ENCODE measurements at regions not wholly inside any gene's neighbourhood (a gene's known extent, or its start where the extent isn't known, plus 50 kb on each side); places are given as distances from the start of the nearest gene placed in this dataset.
A peak's percentile ranks its signal among the peaks of the same experiment; 100 is the strongest.

DNA sequence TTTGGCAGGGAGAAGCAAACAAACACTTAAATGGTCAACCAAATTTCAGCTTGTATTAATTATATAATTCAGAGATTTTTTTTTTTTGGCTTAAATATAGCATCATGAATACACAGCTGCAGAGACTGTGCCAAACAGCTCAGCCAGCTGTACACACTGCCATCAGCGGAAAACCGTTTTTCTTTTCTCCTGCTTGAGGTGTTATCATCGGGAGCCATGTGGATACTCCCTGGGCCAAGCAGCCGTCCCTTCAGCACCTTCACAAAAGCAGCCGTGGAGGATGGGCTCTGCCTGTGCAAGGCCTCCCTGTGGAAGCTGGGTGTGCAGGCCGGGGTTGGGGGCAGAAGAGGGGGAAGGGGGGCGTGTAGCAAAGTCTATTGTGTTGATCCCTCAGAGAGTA is 85.0 kb downstream of the NUF2 start:
- no peak for DNase-seq (ENCODE audit: low read depth in 2 of 2)

DNA sequence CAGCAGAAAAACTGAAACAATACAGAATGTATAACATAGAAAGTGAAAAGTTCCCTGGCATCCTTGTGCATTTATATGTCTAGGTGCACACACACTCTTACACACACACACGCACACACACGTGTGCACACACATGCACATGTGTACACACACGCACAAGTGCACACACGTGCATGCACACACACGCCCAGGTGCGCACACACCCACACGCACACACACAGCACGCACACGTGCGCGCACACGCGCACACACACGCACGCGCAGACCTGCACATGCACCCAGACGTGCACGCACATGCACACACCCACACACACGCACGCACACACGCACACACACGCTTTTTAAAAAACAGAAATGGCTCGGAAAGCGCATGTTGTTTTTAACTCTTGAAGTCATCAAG is 86.5 kb downstream of the NUF2 start:
- no peak for DNase-seq (ENCODE audit: low read depth in 2 of 2)

DNA sequence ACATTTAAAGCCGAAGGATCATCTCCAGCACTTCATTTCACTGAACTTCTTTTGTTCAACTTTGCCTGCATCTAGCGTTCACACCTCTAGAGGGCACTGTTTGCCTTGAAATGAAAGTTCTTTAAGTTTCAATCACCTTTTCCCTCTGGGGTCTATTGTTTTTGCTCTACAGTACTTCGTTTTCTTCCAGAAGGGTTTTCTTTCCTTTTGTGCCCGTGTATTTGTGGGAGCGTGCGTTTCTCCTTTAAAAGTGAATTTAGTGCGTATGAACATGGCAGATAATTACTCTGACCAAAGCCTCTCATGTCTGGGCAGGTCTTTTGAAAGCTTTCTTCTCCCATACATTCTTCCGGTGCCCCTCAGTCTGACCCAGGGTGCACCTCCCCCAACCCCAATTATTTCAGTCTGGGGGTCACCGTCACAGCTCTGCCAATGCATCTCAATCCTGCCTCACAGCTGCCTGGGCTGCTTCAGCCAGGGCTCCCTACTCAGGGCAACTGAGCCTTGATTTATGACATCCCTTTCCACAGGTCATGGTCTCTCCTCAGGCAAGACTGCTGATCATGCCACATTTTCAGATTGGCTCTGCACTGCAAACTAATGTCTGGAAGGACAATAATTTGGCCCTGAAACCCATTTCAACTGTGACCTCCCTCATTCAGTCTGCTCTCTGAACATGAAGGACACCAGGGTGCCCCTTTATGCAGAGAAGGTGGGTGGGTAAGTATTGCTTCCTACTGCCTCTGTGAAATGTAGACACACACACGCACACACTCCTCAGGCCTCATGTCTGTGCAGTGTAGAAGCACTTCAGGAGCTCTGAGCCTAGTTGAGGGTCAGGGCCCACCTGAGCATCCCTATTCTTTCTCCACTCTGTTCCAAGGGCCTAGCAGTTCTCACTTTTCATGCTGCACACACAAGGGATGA is 88.6 kb downstream of the NUF2 start:
- peak in 1 of 2 donors; percentile 4 for DNase-seq (ENCODE audit: low read depth in 2 of 2)

DNA sequence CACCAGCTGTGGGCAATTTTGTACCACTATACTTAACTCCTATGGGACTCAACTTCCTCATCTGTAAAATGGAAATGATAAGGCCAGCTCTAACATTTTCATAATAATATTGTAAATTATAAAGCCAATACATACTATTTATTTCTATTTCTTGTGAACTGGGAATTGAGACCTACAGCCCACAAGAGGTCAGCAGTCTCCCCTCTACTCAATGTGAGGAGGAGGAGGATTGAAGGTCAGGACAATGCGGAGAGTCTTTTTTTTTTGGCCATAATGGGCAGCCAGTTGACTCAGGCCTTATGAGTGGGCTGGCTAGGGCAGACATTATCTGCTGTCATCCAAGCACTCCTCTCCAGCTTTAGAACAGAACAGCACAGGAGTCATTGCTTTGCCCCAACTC is 90.5 kb downstream of the NUF2 start:
- DNase-seq (ENCODE audit: low read depth in 2 of 2) = no peak

DNA sequence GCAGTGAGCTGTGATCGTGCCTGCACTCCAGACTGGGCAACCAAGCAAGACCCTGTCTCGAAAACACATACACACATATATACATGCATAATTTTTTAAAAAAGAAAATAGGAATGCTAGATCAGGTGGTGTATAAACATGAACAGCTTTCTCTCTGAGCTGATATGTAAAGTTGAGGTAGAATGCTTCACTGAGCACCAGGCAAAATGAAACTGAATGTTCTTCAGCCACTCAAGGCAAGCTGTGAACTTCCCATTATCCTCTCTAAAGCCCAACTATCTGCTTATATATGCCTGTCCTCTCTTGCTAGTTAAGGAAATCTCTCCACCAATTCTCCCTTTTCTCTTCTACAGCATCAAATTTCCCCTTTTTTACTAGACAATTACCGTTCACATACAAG is 93.0 kb downstream of the NUF2 start:
- DNase-seq (ENCODE audit: low read depth in 2 of 2) = no peak

DNA sequence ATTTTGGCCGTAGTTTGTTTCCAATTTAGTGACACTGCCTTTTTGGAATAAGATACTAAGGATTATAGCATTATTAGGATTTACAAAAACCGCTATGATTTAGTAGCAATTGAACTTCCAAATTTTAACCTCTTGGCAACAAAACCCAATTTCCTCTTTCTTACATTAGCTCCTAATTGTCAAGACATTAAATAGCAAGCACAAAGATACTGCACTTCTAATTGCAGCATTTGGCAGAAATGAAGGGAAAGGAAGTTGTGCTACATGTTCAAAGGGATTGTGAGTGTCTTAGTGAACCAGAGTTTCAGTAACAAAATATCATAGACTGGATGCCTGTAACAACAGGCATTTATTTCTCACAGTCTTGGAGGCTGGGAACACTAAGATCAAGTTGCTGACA is 99.9 kb downstream of the NUF2 start:
- DNase-seq (ENCODE audit: low read depth in 2 of 2) = no peak

DNA sequence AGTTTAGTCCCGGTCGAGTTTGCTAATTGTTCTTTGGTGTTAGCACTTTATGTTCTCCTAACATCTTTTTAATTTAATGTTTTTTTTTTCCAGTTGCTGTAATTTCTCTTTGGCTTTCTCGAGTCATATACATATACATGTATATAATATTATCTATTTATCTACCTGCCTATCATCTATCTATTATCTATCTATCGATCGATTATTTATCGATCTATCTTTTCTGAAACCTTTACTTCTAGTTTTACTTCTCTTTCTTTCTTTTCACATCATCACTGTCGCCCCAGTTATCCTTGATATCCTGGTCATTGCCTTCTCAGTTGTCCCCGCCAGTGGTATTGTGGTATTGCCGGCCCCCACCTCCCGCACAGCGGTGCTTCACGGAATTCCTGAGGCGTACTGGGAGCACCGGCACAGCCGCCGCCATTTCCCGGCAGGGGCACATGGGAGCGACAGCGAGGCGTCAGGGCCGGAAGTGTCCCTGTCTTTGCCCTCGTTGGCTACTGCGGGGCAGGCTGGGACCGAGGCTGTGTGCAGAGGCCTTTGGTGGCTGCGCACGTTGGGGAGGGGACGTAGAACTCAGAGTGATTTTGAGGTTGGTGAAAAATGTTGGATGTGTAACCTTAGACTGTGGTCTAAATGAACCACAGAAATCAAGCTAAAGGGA is 101.1 kb downstream of the NUF2 start:
- no peak for DNase-seq (ENCODE audit: low read depth in 2 of 2)

DNA sequence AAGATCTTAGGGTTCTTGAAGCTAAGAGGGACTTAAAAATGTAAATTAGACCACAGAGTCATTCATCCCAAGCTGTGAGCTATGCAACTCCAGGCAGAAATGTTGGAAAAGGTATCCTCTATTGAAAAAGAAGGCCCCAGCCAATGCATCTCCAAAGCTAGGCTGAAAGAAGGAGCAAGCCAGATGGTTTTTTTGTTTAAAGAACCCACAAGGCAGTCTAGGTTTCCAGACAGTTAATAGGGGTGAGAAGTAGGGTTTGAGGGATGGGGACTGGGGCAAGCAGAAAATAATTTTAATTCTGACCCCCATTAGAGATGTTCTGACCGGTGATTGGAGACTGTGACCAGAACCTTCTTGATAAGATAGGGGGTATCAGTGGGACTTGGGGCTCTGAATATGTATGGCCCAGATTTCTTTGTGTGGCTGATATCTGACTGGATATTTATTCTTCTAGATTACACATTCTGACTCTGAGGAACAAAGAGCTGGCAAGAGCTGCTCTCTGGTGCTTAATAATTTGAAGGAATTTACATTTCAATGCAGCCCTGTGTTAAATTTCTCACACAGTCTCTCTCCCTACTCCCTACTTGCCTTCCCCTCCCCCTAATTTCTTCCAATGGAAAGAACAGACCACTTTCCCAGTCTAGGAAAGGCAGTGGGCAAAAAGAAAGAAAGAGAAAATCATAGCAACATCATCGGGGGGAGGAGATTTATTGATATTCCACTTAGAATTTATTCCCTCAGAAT is 104.9 kb downstream of the NUF2 start:
- DNase-seq (ENCODE audit: low read depth in 2 of 2) = no peak

DNA sequence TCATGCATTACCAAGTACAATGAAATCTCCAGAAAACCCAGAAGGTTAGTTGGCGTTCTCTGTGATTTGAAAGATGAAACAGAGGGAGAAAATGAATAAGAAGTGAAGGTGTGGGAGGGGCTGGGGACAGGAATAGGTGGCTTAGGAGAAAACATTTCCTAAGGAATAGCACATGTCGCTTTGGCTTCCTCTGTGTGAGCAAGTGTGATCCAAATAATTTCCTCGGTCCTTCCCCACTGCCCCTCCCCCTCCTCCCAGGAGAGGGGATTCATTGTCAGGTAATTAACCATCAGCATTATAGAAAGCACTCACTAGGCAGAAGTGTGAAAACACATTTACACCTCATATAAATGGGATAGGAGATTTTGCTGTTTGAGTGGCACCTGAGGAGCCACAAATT is 105.5 kb downstream of the NUF2 start:
- DNase-seq (ENCODE audit: low read depth in 2 of 2) = no peak

DNA sequence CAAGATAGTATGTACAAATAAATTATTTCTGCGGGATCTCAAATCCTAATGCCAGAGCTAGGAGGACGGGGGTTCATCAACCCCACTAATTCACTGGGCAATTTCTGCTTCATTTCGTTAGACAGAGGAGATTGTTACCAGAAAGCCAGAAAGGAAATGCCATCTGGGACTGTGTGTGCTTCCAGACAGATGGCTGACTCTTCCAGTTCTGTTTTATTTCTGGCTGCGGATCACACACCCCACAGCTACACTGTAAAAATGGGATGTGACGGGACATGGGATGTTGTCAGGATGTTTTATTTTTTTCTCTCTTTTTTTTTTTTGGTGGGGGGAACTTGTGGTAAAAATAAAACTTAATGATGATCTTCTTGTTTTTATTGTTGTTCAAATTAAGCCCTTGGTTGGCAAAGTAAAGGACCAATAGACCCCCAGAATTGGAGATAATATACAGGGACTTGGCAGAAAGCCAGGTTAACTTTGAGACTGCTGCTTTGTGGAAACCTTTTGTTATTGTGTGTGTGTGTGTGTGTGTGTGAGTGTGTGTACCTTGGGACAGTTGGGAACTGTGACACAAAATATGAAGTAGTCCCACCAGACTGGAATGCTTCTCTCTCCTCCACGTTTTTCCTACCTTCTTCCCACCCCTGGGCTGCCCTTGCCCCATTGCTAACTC is 114.5 kb downstream of the NUF2 start:
- DNase-seq (ENCODE audit: low read depth in 2 of 2) = no peak

DNA sequence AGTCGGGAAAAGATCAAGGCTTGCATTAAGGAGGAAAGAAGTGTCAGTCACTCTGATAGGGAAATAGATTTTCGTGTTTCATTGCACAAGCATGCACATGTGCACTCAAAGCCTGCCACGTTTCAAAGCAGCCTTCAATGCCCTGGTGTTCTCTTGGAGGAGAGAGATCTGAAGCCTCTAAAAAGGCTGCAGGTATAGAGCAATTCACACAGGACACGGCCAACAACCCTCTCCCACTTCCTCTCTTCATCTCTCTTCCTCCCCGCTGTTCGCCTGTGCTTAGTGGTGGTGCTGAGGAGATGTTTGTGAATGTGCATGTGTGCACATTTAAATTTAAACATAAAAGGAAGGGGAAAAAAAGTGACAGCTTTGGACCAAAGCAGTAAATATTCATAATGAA is 117.7 kb downstream of the NUF2 start:
- DNase-seq (ENCODE audit: low read depth in 2 of 2) = no peak

DNA sequence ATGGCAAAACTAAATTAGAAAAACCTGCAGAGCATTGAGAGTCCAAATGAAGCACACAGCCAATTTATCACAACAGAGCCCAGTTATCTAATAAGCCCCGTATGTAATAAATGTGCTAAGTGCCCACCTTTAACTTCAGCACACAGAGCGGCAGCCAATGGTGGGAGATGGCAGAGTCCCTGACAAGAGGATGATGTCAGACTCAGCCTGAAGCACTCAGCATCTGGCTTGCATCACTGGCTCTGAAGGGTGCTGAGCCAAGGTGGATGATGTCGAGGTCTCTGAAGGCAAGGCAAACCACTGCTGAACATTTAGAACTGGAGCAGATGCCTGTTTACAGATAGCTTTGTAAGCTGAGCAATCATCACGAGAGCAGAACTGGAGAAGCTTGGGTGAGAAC is 118.3 kb downstream of the NUF2 start:
- no peak for DNase-seq (ENCODE audit: low read depth in 2 of 2)

DNA sequence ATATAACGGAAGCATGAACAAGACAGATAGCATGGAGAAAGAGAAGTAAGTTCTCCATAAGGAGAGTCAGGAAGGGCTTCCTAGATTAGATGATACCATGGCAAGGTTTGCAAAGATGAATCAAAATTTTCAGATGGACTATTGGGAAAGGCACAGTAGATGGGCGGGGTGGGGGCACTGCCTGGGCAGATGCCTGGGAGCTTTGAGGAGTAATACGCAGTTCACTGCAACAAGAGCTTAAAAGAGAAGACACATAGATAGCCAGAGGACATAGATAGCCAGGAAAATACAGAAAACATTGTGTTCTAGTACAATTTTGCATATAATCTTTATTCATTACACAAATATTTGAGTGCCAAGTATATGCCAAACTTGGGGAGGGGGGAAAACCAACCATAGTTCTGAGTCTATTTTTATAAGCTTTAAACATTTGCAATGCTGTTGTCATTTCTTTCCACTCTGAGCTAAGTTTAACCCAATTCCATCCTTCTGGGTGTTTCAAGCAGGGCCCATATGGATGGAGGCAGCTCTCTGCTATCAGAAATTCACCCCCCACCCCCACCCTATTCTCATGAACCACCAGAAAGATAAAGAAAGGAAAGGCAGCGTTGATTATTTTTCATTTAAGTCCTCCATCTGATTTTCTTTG is 120.6 kb downstream of the NUF2 start:
- no peak for DNase-seq (ENCODE audit: low read depth in 2 of 2)

DNA sequence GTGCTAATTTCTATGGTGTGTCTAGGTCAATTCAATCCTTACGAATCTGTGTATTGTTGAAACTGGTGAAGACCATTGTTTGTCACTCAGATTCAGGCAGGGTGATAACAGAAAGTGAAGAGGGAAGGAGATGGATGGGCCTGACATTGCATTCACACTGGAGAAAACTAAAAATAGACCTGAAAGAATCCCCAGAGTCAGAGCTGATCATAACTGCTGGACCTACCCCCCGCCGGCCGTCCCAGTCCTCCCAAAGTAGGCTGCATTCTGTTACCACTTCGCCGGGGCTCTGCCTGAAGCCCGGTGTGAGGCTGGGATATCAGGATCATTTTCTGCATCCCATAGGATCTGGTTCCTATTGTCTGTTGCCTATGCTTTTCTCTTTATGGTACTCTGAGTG is 121.1 kb downstream of the NUF2 start:
- no peak for DNase-seq (ENCODE audit: low read depth in 2 of 2)

DNA sequence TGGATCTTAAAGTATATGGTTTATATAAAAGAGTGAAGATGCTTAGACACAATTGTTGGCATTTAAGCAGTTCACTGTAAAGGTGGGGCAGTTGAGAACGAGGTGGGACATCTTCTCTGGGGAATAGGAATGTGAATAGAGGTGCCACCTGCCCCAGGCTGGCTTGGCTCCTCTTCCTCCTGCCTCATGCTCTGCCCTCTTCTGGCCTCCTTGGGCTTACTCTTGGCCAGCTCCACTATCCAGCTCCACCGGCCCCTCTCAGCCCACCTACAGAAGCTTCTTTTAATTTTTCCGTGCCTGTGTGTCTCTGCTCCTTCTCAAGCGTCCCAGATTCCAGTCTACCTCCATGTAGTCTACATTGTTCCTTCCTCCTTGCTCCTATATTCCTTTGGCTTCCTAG is 122.1 kb downstream of the NUF2 start:
- DNase-seq (ENCODE audit: low read depth in 2 of 2) = no peak

DNA sequence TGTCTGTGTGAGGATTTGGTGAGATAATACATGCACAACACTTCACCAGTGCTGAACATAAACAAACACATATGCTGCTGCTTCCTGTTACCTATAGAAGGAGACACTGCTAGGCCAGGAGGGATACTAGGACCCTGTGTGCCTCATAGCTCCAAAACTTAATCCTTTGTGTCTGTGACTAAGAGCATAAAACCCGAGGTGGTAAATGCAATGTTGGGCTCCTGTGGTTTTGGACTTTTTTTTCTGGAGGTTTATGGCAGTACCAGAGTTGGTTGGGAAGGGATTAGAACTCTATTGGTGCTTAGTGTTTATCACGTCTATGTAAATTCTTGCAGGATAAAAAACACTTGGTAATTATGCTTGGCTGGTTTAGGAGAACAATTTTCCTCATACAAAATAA is 122.9 kb downstream of the NUF2 start:
- no peak for DNase-seq (ENCODE audit: low read depth in 2 of 2)

DNA sequence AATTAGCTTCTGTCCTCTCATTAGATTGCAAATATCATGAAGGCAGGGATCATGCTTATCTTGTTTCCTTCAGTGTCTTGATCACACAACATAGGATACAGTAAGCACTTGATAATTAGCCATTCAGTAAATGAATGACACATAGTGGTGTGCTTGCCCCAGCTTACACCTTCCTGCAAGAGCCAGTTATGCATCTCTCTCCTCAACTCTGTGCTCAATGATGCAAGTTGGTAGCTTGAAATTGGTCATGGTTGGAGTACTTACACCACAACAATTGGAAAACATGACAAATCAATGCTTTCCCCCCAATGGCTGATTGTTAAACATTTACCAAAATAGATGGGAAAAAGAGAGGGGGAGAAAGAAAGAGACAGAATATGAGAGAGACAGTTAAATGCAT is 129.2 kb downstream of the NUF2 start:
- no peak for DNase-seq (ENCODE audit: low read depth in 2 of 2)

DNA sequence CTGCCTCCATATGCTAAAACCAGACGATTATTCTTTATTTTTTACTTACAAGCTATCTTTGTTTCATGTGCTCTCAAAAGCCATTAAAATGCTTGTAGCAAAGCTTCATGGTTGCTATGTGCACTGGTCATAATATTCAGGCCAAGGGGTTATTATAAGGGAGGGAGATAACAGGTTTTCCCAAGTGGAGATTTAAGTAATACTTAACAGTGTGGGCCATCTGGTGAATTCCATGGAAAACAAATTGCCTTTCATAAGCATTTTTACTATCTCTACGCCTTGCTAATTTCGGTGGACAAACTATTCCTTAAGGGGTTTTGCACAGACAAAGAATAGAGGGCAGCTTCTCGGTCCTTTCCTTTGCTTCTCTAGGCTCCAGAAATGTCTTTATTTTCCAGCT is 137.8 kb downstream of the NUF2 start:
- DNase-seq (ENCODE audit: low read depth in 2 of 2) = no peak

DNA sequence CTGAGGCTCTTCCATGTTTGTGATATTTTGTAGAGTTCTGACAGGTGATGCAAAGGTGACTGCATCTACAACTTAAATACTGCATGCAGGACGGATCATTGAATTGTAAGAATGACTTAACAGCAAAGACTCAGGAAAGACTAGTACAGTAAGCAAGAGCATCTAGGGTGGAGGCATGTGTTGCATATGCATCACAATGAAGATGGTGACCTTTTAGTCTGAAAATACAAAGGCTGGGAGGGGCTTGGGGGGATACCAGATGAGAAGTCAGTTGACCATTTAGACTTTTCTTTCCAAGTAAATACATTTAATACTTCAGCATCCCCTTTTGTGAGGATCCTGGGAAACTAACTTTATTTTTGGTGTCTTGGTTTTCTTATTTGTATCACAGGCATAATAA is 145.5 kb downstream of the NUF2 start:
- no peak for DNase-seq (ENCODE audit: low read depth in 2 of 2)

DNA sequence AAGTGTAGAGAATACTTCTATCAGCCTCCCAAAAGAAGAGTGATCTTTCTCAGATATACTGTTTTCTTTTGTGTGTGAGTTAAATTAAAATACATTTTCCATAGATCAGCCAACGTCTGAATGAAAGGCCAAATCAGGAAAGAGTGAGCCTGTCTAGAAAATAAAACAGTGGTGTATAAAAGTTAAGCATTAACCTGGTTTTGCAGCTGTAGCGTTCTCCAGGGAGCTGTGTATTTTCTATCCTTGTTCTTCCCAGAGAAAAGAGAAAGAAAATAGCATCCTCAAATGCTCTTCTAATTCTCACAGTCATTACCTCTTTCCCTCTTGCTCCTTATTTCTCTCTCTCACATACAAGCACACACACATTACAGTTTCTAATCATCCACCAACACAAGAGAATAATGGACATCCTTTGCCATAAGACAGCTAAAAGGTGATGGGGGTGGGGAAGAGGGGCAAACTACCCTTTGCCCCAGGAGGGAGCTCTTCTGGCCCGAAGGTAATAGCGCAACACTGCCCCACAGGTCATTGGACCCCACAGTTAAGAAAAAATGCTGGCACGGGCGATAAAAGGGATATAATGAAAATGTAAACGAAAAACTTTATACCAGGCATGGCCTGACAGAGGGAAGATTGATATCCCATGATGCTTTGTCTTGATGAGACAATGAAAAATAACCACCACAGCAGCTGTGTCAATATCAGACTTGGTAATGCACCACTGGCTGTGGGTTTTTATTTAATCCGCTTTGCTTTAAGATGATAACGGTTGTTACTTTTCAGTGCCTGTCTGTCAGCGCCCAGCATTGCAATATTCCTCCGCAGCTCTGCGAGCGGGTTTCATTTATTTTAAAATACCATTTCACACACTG is 150.3 kb downstream of the NUF2 start:
- DNase-seq (ENCODE audit: low read depth in 2 of 2) = no peak
